Suppressor macrophage treated with lipopolysaccharide for 4 hours (primary cell): ENCODE measurements at regions not wholly inside any gene's neighbourhood (a gene's known extent, or its start where the extent isn't known, plus 50 kb on each side); places are given as distances from the start of the nearest gene placed in this dataset.
"Not testable (repeated sequence)": the region's sequence is repeated elsewhere in the genome, so short reads cannot be mapped to it uniquely, and the experiment has no call there.

Experiments
- DNase-seq: peaks from one replicate; pipeline ENCODE4 v3.0.0-alpha.2; 2020

GRCh38 chr5:168092209-168093185 lies 198.9 kb upstream of the WWC1 start:
- DNase-seq, result no peak

GRCh38 chr5:168093200-168093910 lies 198.1 kb upstream of the WWC1 start:
- no peak for DNase-seq

GRCh38 chr5:168096525-168096924 lies 194.9 kb upstream of the WWC1 start:
- DNase-seq, result no peak

GRCh38 chr5:168097876-168098653 lies 193.4 kb upstream of the WWC1 start:
- no peak for DNase-seq

GRCh38 chr5:168101352-168101751 lies 190.1 kb upstream of the WWC1 start:
- no peak for DNase-seq

GRCh38 chr5:168103018-168103417 lies 188.4 kb upstream of the WWC1 start:
- not testable (repeated sequence) for DNase-seq

GRCh38 chr5:168104350-168104749 lies 187.1 kb upstream of the WWC1 start:
- no peak for DNase-seq

- no peak for DNase-seq
Measured at GRCh38 chr5:168104811-168105481, 186.5 kb upstream of the WWC1 start.

- DNase-seq, result no peak
Measured at GRCh38 chr5:168106008-168106761, 185.3 kb upstream of the WWC1 start.

- DNase-seq, result no peak
Measured at GRCh38 chr5:168109441-168109840, 182.0 kb upstream of the WWC1 start.

GRCh38 chr5:168110384-168110783 lies 181.1 kb upstream of the WWC1 start:
- DNase-seq, result no peak

GRCh38 chr5:168110870-168111832 lies 180.3 kb upstream of the WWC1 start:
- DNase-seq, result peak; percentile 2

GRCh38 chr5:168114444-168115017 lies 176.9 kb upstream of the WWC1 start:
- DNase-seq, result peak; percentile 64

- DNase-seq, result no peak
Measured at GRCh38 chr5:168117469-168117868, 174.0 kb upstream of the WWC1 start.

GRCh38 chr5:168118042-168118668 lies 173.3 kb upstream of the WWC1 start:
- no peak for DNase-seq

GRCh38 chr5:168120401-168121137 lies 170.9 kb upstream of the WWC1 start:
- DNase-seq, result no peak

GRCh38 chr5:168121138-168121494 lies 170.3 kb upstream of the WWC1 start:
- DNase-seq, result no peak

GRCh38 chr5:168123631-168124528 lies 167.6 kb upstream of the WWC1 start:
- DNase-seq, result peak; percentile 8
